Breast epithelium (tissue), 4 donors: ENCODE measurements at regions not wholly inside any gene's neighbourhood (a gene's known extent, or its start where the extent isn't known, plus 50 kb on each side); places are given as distances from the start of the nearest gene placed in this dataset.
"Not testable (repeated sequence)": the region's sequence is repeated elsewhere in the genome, so short reads cannot be mapped to it uniquely, and the experiment has no call there.

Experiments
- DNase-seq, 2 donors: peaks; one replicate each; pipeline ENCODE4 v3.0.0-alpha.2; 2019; ENCODE audit warnings: low spot score in 2 of 2
- H3K27ac ChIP-seq, 2 donors: fragments of 200-600 bp; sonication (generic) in 1 of 2; one replicate each; pipeline ENCODE4 v1.5.1; 2016 to 2019; ENCODE audit warnings: mild to moderate bottlenecking in 1 of 2
- H3K27me3 ChIP-seq, 2 donors: fragments of 200-600 bp; sonication (generic) in 1 of 2; one replicate each; pipeline versions ENCODE4 v1.5.1 to v1.6.0; 2017 to 2019; ENCODE audit warnings: control low read depth in 1 of 2, mild to moderate bottlenecking in 1 of 2
- H3K36me3 ChIP-seq: fragments of 200-600 bp; one replicate; pipeline ENCODE4 v1.5.1; 2019
- H3K4me1 ChIP-seq, 2 donors: fragments of 200-600 bp; sonication (generic); one replicate each; pipeline ENCODE4 v1.5.1; 2016 to 2019; ENCODE audit warnings: control low read depth in 1 of 2
- H3K4me3 ChIP-seq, 3 donors: fragments of 200-600 bp; sonication (generic); 1 replicate in 2 of 3; 2 replicates in 1 of 3; pipeline ENCODE4 v1.5.1; 2016 to 2019; ENCODE audit warnings: mild to moderate bottlenecking in 3 of 3, moderate library complexity in 2 of 3
- H3K9me3 ChIP-seq, 2 donors: fragments of 200-600 bp; sonication (generic) in 1 of 2; one replicate each; pipeline ENCODE4 v1.5.1; 2016 to 2019; ENCODE audit warnings: control low read depth in 1 of 2
- CTCF ChIP-seq, 3 donors: fragments of 450-650 bp; IDR thresholded peaks; one replicate each; pipeline ENCODE4 v1.5.1; 2016 to 2017; ENCODE audit warnings: antibody characterized with exemption in 3 of 3, mild to moderate bottlenecking in 3 of 3, moderate library complexity in 3 of 3
- POLR2A ChIP-seq: fragments of 450-650 bp; IDR thresholded peaks from one replicate; pipeline ENCODE4 v1.6.1; 2016; ENCODE audit warnings: antibody characterized with exemption, mild to moderate bottlenecking, moderate library complexity
- POLR2AphosphoS5 ChIP-seq, 3 donors: sonication (generic); formaldehyde crosslinking; IDR thresholded peaks; one replicate each; pipeline ENCODE4 v1.6.1; 2017; ENCODE audit warnings: antibody characterized with exemption in 3 of 3
- intact Hi-C: fragments of 100-400 bp; cut with DNase I; formaldehyde crosslinking; loops from one replicate; pipeline ENCODE4 v1.15.1; 2023; ENCODE audit warnings: low total_unique reads

DNA sequence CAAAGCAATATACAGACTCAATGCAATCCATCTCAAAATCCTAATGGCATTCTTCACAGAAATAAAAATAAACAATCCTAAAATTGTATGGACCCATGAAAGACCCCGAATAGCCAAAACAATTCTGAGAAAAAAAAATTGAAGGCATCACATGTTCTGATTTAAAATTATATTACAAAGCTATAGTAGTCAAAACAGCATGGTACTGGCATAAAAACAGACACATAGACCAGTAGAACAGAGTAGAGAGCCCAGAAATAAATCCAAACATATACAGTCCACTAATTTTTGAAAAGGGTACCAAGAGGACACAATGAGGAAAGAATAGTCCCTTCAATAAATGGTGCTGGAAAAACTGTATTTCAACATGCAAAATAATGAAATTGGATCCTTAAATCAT, 70.4 kb upstream of the THRB start:
- Histone ChIP-seq H3K4me1 (no peaks in the 10 kb centered on the region), H3K36me3 (no peaks in the 10 kb centered on the region), H3K4me3 (no peak overlapping the region), H3K27ac (no peak overlapping the region), H3K27me3 (no peaks in the 10 kb centered on the region), H3K9me3 (no peaks in the 10 kb centered on the region)
- DNase-seq = no peak
- TF ChIP-seq CTCF (IDR thresholded peaks at IDR 0.05) (no peak), POLR2AphosphoS5 (IDR thresholded peaks at IDR 0.05) (no peak), POLR2A (no peak)
- intact Hi-C loops = no loop called here

DNA sequence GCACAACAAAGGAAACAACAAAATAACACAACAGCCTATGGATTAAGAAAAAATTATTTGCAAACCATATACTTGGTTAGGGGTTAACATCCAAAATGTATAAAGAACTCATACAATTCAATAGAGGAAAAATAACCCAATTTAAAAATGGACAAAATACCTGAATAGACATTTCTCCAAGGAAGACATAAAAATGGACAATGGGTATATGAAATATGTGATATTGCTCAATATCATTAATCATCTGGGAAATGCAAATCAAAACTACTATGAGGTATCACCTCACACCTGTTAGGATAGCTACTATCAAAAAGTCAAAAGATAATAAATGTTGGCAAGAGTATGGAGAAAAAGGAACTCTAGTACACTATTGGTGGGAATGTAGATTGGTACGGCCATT, 71.0 kb upstream of the THRB start:
- no peak overlapping the region for H3K4me3 ChIP-seq
- intact Hi-C loops = no loop called here
- TF ChIP-seq POLR2A (no peak), POLR2AphosphoS5 (IDR thresholded peaks at IDR 0.05) (no peak), CTCF (IDR thresholded peaks at IDR 0.05) (no peak)

GRCh38 chr3:24566927-24567326, 72.3 kb upstream of the THRB start:
- TF ChIP-seq POLR2AphosphoS5 (IDR thresholded peaks at IDR 0.05) (no peak), POLR2A (no peak), CTCF (IDR thresholded peaks at IDR 0.05) (no peak)
- Histone ChIP-seq H3K36me3 (no peaks in the 10 kb centered on the region), H3K4me1 (no peaks in the 10 kb centered on the region), H3K4me3 (no peak overlapping the region), H3K27ac (no peak overlapping the region), H3K9me3 (no peaks in the 10 kb centered on the region), H3K27me3 (no peaks in the 10 kb centered on the region)
- intact Hi-C loops = no loop called here
- no peak for DNase-seq

More for the DNA sequence above, 71.0 kb upstream of the THRB start:
- no peak overlapping the region for H3K27ac ChIP-seq
- no peaks in the 10 kb centered on the region for H3K9me3 ChIP-seq
- H3K36me3 ChIP-seq = no peaks in the 10 kb centered on the region
- H3K4me1 ChIP-seq = no peaks in the 10 kb centered on the region
- no peak for DNase-seq
- no peaks in the 10 kb centered on the region for H3K27me3 ChIP-seq

DNA sequence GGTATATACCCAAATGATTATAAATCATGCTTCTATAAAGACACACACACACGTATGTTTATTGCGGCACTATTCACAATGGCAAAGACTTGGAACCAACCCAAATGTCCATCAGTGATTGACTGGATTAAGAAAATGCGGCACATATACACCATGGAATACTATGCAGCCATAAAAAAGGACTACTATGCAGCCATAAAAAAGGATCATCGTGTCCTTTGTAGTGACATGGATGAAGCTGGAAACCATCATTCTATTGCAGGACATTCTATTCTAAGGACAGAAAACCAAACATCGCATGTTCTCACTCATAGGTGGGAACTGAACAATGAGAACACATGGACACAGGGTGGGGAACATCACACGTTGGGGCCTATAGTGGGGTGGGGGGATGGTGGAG, 77.8 kb upstream of the THRB start:
- H3K9me3 ChIP-seq, H3K4me1 ChIP-seq, H3K4me3 ChIP-seq, H3K36me3 ChIP-seq, DNase-seq, intact Hi-C loops, H3K27me3 ChIP-seq, H3K27ac ChIP-seq: not testable (repeated sequence)

GRCh38 chr3:24573576-24573975, 78.9 kb upstream of the THRB start:
- Histone ChIP-seq H3K4me3 (no peak overlapping the region), H3K27me3 (no peaks in the 10 kb centered on the region), H3K4me1 (no peaks in the 10 kb centered on the region), H3K9me3 (no peaks in the 10 kb centered on the region), H3K36me3 (no peaks in the 10 kb centered on the region), H3K27ac (no peak overlapping the region)
- TF ChIP-seq POLR2AphosphoS5 (IDR thresholded peaks at IDR 0.05) (no peak), CTCF (IDR thresholded peaks at IDR 0.05) (no peak), POLR2A (no peak)
- no peak for DNase-seq
- intact Hi-C loops = no loop called here

GRCh38 chr3:24578324-24578723, 83.7 kb upstream of the THRB start:
- DNase-seq = no peak
- Histone ChIP-seq H3K4me1 (no peaks in the 10 kb centered on the region), H3K9me3 (no peaks in the 10 kb centered on the region), H3K36me3 (no peaks in the 10 kb centered on the region), H3K27ac (no peak overlapping the region), H3K4me3 (no peak overlapping the region), H3K27me3 (no peaks in the 10 kb centered on the region)
- intact Hi-C loops = no loop called here
- TF ChIP-seq POLR2A (no peak), POLR2AphosphoS5 (IDR thresholded peaks at IDR 0.05) (no peak), CTCF (IDR thresholded peaks at IDR 0.05) (no peak)
